Kidney epithelial cell (primary cell): ENCODE measurements at regions not wholly inside any gene's neighbourhood (a gene's known extent, or its start where the extent isn't known, plus 50 kb on each side); places are given as distances from the start of the nearest gene placed in this dataset.

Source experiments
- DNase-seq: peaks from one replicate; pipeline ENCODE4 v3.0.0-alpha.2; 2010; ENCODE audit warnings: low read depth
- H3K27me3 ChIP-seq: 2 replicates; pipeline ENCODE4 v1.6.0; 2011; ENCODE audit warnings: low read length; ENCODE audit not compliant: control insufficient read depth, insufficient read depth
- H3K36me3 ChIP-seq: 2 replicates; pipeline ENCODE4 v1.5.1; 2011; ENCODE audit warnings: low read length; ENCODE audit not compliant: control insufficient read depth, insufficient read depth
- H3K4me3 ChIP-seq: 2 replicates; pipeline ENCODE4 v1.5.1; 2011; ENCODE audit warnings: low read depth, mild to moderate bottlenecking, control low read depth, low read length
- CTCF ChIP-seq: IDR thresholded peaks from 2 replicates; pipeline ENCODE4 v1.5.1; 2011; ENCODE audit warnings: mild to moderate bottlenecking, moderate library complexity, low read length, control low read depth, inconsistent platforms; ENCODE audit not compliant: insufficient read depth, poor library complexity, severe bottlenecking

GRCh38 chr4:57404483-57404882 lies 294.3 kb upstream of the IGFBP7 start:
- H3K4me3 ChIP-seq: no peak overlapping the region
- H3K27me3 ChIP-seq: no peaks in the 10 kb centered on the region
- no peak for TF ChIP-seq CTCF
- H3K36me3 ChIP-seq: no peaks in the 10 kb centered on the region
- no peak for DNase-seq

- TF ChIP-seq CTCF: no peak
- DNase-seq: no peak
- Histone ChIP-seq H3K27me3 (no peaks in the 10 kb centered on the region), H3K4me3 (no peak overlapping the region), H3K36me3 (no peaks in the 10 kb centered on the region)
These were observed 293.4 kb upstream of the IGFBP7 start for GRCh38 chr4:57403591-57403990.

- TF ChIP-seq CTCF: no peak
- H3K27me3 ChIP-seq: no peaks in the 10 kb centered on the region
- no peak overlapping the region for H3K4me3 ChIP-seq
- DNase-seq: no peak
- no peaks in the 10 kb centered on the region for H3K36me3 ChIP-seq
These were observed 291.4 kb upstream of the IGFBP7 start for GRCh38 chr4:57401586-57401985.

- TF ChIP-seq CTCF: no peak
- Histone ChIP-seq H3K27me3 (no peaks in the 10 kb centered on the region), H3K36me3 (no peaks in the 10 kb centered on the region), H3K4me3 (no peak overlapping the region)
- no peak for DNase-seq
These were observed 268.6 kb upstream of the IGFBP7 start for GRCh38 chr4:57378766-57379165.

- no peak overlapping the region for H3K4me3 ChIP-seq
- TF ChIP-seq CTCF: no peak
- no peaks in the 10 kb centered on the region for H3K27me3 ChIP-seq
- DNase-seq: no peak
- no peaks in the 10 kb centered on the region for H3K36me3 ChIP-seq
These were observed 264.8 kb upstream of the IGFBP7 start for GRCh38 chr4:57374866-57375595.

GRCh38 chr4:57373991-57374390 lies 263.8 kb upstream of the IGFBP7 start:
- no peak for DNase-seq
- TF ChIP-seq CTCF: no peak
- H3K36me3 ChIP-seq: no peaks in the 10 kb centered on the region
- no peak overlapping the region for H3K4me3 ChIP-seq
- H3K27me3 ChIP-seq: no peaks in the 10 kb centered on the region
